ENCODE measurements at regions not wholly inside any gene's neighbourhood (a gene's known extent, or its start where the extent isn't known, plus 50 kb on each side); places are given as distances from the start of the nearest gene placed in this dataset.

GRCh38 chr11:28472904-28473303 lies 364.7 kb downstream of the METTL15 start:
- no peak for ATAC-seq
- DNase-seq (ENCODE audit: low spot score) = no peak

GRCh38 chr11:28471537-28471936 lies 363.3 kb downstream of the METTL15 start:
- DNase-seq (ENCODE audit: low spot score) = no peak
- no peak for ATAC-seq

DNA sequence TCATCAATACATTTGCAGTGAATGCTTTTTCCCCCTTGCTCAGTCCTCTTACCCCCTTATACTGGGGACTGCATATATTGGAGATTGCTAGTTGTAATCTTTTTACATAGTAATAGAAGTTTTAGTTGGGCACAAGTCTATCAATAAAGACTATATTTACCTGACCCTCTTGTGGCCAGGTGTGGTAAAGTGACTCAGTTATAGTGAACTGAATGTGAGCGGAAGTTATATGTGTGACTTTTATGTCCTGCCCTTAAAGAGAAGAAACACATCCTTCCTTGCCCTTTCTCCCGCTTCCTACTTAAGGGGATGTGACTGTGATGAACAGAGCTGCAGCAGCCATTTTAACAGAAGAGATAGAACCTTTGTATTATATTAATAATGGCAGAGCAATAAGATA lies 362.0 kb downstream of the METTL15 start:
- ATAC-seq (no peak), DNase-seq (ENCODE audit: low spot score) (no peak)

DNA sequence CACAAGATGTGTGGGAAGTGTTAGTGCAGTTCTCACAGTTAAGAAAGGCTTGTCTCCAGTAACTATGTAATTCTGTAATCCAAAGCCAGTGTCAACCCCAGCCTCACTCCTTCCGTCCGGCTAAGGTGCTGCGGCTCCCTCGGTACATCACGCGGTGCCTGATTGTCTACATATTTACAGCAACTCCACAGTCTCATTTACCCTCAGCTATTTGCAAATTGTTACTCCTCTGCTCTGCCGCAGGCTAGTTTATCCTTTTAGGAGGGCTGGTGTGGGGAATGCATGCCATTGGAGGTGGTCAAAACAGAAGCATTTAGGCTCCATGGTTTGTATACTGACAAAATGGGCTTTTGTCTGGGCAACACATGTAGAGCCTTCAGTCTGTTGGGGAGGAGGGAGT lies 358.3 kb downstream of the METTL15 start:
- DNase-seq (ENCODE audit: low spot score) = no peak

DNA sequence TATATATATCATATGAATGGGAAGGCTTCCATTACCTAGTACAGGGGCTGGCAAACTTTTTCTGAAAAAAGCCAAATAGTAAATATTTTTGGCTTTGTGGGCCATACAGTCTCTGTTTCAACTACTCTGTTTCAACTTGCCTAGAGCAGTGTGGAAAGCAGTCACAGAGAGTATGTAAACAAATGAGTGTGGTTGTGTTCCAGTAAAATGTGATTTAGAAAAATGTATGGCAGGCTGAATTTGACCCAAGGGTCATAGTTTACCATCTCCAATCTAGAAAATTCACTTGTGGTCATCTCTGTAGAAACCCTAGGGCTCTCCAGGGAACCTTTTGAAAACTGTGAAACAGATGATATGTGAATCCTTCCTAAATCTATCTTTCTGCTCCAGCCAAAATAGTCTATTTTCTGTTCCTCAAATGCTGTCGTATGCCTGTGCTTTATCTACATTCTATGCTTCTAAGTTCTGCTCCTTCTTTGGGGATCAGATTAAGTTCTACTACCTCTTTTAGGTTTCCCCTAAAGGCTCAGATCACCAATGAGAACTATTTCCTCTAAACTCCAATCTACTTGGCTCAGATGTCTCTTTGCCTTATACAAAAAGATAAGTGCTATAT lies 356.2 kb downstream of the METTL15 start:
- no peak for ATAC-seq

More for the DNA sequence above, 358.3 kb downstream of the METTL15 start:
- no peak for ATAC-seq

GRCh38 chr11:28463826-28464225 lies 355.6 kb downstream of the METTL15 start:
- DNase-seq (ENCODE audit: low spot score) (no peak), ATAC-seq (no peak)

More for the DNA sequence above, 356.2 kb downstream of the METTL15 start:
- no peak for DNase-seq (ENCODE audit: low spot score)

DNA sequence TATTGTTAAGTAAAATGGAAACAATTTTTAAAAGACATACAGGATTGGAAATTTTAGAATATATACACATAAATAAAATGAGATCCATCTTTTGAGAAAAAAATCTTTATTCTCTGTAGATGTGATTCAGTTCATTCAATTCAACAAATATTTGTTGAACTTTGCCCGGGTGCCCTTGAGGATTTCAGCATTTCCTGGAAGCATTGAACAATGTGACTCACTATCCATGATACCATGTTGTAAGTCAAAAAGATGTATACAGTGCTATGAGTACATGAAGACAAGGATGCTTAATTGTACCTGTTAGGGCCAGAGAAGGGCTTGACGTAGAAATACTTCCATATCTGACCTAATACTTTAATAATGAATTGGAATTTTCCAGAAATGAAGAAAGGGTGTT lies 353.7 kb downstream of the METTL15 start:
- DNase-seq (ENCODE audit: low spot score) (no peak), ATAC-seq (no peak)

DNA sequence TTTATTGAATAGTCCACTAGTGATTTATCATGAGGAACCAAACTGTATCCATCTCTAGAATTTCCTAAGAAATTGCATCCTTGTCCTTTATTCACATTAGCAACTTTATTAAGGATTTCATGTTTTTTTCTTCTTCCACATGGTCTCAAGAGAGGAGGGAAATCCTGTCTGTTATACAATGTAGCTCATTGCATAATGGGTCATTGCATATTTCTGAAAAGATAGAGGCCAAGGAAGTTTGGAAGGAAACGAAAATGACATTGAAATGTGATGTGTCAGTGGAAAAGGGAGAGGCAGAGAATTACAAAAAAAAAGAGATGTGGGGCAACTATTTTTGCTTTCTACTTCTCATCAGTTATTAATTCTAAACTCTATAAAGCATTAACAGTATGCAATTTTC lies 353.1 kb downstream of the METTL15 start:
- ATAC-seq (no peak), DNase-seq (ENCODE audit: low spot score) (no peak)

GRCh38 chr11:28460348-28460747 lies 352.2 kb downstream of the METTL15 start:
- ATAC-seq (no peak), DNase-seq (ENCODE audit: low spot score) (no peak)

DNA sequence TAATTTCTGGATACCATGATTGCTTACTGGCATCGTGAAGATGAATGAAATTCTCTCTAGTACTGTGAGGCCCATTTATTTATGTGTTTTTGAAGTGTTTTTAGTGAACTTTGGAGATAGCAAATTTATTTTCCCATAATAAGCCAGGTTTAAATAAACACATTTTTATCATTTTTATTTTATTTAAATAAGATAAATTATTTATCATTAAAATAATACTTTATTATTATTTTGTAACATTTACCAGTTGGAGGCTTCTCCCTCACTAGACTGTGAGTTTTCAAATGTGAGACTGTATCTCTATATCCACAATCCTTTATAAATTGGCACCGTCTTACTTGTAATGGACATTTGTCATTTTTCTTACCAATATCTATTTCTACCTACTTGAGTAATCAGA lies 351.7 kb downstream of the METTL15 start:
- DNase-seq (ENCODE audit: low spot score) (no peak), ATAC-seq (no peak)

DNA sequence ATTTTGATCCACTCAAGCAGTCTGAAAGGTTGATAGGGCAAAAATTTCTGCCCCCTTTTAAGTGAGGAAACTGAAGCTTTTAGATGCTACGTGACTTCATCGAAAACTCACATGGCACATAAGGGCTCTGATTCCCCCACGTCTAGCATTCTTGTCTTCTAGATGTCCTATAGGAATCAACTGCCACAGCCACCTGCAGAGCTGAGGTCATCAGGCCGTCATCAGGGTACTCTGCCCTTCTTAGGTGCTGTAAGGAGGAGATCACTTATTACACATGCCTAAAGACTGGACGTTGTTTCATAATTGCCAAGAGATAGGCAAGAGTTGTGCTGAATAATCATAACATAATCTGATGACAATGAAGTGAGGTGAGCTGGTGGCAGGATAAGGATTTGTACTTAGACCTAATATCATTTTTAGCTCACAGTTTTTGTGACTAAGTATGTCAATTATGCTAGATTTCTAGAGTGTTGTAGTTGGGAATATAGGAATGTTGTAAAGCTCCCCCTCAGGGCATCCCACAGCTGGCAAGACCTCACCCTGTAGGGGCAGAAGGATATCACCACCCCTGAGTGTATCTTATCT lies 349.4 kb downstream of the METTL15 start:
- ATAC-seq = no peak
- no peak for DNase-seq (ENCODE audit: low spot score)

DNA sequence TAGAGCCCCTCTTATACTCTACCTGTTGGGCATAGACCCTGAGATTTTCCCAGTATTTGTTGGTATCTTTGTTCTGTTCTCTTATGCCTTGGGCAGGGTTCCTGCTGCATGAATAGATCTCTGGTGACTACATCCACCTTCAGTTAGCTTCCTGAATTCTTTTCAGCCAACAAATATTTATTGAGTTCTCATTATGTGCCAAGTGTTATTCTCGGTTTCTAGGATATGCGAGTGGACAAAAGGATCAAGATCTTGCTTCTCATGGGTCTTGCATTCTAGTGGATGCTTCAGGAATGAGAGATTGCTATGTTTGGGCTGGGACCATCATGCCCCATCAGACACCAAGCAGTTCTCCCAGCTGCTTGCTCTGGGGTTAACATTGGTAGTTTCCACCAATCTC lies 340.0 kb downstream of the METTL15 start:
- DNase-seq (ENCODE audit: low spot score) (no peak), ATAC-seq (no peak)

GRCh38 chr11:28447226-28447625 lies 339.0 kb downstream of the METTL15 start:
- DNase-seq (ENCODE audit: low spot score) = no peak

GRCh38 chr11:28442131-28442530 lies 333.9 kb downstream of the METTL15 start:
- ATAC-seq = no peak

More at GRCh38 chr11:28447226-28447625, 339.0 kb downstream of the METTL15 start:
- ATAC-seq = no peak

DNA sequence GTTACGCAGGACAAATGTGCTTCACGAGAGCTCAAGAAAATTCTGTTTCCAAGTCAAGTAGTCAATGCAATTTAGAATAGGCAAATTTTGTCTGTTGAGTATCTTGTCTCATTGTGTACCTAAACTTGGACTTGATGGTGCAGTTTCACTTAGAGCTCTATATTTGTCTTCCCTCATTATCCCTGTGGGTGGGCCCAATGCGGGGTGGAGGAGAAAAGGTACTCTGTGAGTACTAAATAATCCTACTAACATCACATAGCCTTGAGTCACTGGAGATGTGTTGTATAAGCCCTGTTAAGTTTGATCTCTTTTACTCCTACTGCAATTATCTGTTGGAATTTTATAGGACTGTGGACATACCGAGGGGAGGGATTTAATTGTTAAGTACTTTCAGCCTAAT lies 331.2 kb downstream of the METTL15 start:
- ATAC-seq (no peak), DNase-seq (ENCODE audit: low spot score) (no peak)

More at GRCh38 chr11:28442131-28442530, 333.9 kb downstream of the METTL15 start:
- DNase-seq (ENCODE audit: low spot score) = no peak

GRCh38 chr11:28420099-28420498 lies 311.9 kb downstream of the METTL15 start:
- ATAC-seq (no peak), DNase-seq (ENCODE audit: low spot score) (no peak)

GRCh38 chr11:28417601-28418323 lies 309.6 kb downstream of the METTL15 start:
- no peak for ATAC-seq
- DNase-seq (ENCODE audit: low spot score) = no peak

GRCh38 chr11:28412029-28412428 lies 303.8 kb downstream of the METTL15 start:
- DNase-seq (ENCODE audit: low spot score) = no peak

DNA sequence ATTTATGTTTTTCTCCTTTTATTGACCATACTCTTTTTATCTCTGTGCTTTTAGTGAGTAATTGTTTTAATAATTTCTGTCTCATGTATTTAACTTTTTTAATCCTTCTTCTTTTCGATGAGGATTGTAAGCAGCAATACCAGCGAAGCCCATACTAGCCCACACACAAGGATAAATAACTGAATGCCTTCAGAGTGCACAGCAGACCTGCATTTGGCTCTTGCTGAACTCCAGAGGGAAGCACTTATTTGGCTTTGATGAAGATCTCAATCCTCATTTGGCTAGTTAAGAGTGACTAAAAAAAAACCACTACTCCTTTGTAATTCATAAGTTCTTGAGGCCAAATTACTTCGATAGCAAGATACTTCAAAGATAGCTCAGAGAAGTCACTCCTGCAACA lies 293.3 kb downstream of the METTL15 start:
- DNase-seq (ENCODE audit: low spot score) (no peak), ATAC-seq (no peak)

More at GRCh38 chr11:28412029-28412428, 303.8 kb downstream of the METTL15 start:
- ATAC-seq = no peak

DNA sequence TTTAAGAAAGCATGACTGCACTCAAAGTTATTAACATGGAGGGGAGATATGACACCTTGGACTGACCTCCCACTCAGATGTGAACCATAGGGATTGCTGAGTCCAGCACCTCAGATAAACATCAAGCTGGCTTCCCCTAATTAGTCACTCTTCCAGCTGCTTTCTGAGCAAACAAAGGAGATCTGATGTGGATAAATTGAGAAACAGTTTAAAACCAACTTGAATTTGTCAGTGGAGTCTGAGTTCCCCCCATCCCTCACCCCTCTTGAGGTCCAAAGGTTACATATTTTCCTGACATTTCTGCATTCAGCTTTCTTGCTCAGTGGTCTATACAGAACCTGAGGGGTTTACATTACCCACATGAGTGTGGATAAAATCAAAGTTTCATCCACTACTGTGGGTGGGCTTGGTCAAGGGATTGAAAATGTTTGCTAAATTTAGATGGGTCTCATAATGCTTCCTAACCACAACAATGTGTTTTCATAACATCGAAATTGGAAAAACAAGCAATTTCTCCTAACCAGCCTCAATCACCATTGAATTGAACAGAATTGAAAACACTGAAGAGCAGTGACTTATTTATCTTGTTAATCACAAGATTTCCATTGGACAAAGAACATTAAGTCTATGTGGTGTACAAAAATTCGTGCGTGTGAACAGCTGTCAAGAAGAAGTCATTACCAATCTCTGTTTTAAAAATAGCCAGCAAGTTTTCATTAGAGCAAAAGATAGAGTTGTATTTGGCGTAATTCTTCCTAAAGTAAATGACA lies 292.3 kb downstream of the METTL15 start:
- ATAC-seq = no peak
- no peak for DNase-seq (ENCODE audit: low spot score)

DNA sequence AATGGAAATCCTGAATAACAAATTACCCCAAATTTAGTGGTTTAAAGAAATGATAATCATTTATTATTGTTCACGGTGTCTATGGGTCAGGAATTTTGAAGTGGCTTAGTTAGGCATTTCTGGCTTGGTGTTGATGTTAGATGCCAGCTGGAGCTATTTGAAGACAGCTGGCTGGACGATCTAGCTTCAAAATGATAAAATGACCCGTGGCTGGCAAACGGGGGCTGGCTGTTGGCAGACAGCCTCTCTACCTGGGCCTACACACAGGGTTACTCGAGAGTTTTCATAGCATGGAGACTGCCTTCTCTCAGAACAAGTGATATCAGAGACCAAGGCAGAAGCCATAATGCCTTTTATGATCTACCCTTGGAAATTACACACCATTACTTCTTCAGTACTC lies 285.2 kb downstream of the METTL15 start:
- DNase-seq (ENCODE audit: low spot score) (no peak), ATAC-seq (no peak)
